ENCODE measurements at regions not wholly inside any gene's neighbourhood (a gene's known extent, or its start where the extent isn't known, plus 50 kb on each side); places are given as distances from the start of the nearest gene placed in this dataset.

GRCh38 chr10:43968076-43968475 is 319.4 kb upstream of the ZNF32 start:
- TF ChIP-seq POLR2A (IDR thresholded peaks at IDR 0.05; ENCODE audit: control extremely low read depth in 1 of 2, low read depth in 2 of 2, low read length in 2 of 2) = no peak
- TF ChIP-seq CTCF (IDR thresholded peaks at IDR 0.05; ENCODE audit: control extremely low read depth in 1 of 3, insufficient read depth in 1 of 3, low read depth in 1 of 3, low read length in 3 of 3) = no peak
- TF ChIP-seq EZH2 (IDR thresholded peaks at IDR 0.05; ENCODE audit: low read depth, low read length, severe bottlenecking) = no peak
- TF ChIP-seq SIN3A (conservative IDR thresholded peaks at IDR 0.05 in 1 of 2, IDR thresholded peaks at IDR 0.05 in 1 of 2; ENCODE audit: low read depth in 1 of 2, low read length in 2 of 2) = no peak
- no peak for TF ChIP-seq HDAC2 (IDR thresholded peaks at IDR 0.05; ENCODE audit: borderline replicate concordance in 1 of 2, low read depth in 2 of 2, low read length in 2 of 2)
- TF ChIP-seq CTBP2 (IDR thresholded peaks at IDR 0.05; ENCODE audit: borderline replicate concordance, insufficient read depth, insufficient read length, low read length) = no peak
- no peak for TF ChIP-seq GABPA (IDR thresholded peaks at IDR 0.05; ENCODE audit: borderline replicate concordance, insufficient read depth, low read length)
- TF ChIP-seq TAF1 (IDR thresholded peaks at IDR 0.05; ENCODE audit: low read depth, low read length) = no peak
- no peak for TF ChIP-seq SIX5 (IDR thresholded peaks at IDR 0.05; ENCODE audit: low read depth, low read length)
- TF ChIP-seq POLR2AphosphoS5 (IDR thresholded peaks at IDR 0.05; ENCODE audit: low read depth, low read length) = no peak
- no peak for TF ChIP-seq ATF2 (IDR thresholded peaks at IDR 0.05; ENCODE audit: low read length)

Data from H1 (cell line).